ENCODE measurements at regions not wholly inside any gene's neighbourhood (a gene's known extent, or its start where the extent isn't known, plus 50 kb on each side); places are given as distances from the start of the nearest gene placed in this dataset.

DNA sequence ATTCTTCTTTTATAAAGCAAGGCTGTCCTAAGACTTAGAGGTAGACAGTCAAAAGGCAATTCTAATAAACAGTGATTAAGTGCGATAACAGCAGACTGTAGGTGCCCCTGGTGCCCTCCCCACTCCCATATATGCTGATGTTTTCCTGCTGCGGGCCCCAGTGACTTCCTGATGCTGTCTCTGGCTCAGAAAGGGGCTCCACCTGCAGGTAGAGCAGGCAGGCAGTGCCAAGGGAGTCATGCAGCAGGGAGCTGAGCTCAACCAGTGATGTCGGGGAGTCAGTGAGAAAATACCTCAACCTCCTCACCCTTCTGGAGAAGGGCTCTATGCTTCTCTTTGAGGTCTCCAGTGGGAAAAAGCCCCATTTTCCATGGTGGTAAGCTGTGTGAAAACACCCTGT is 126.7 kb upstream of the SSTR4 start:
- TF ChIP-seq, protein P1, sequence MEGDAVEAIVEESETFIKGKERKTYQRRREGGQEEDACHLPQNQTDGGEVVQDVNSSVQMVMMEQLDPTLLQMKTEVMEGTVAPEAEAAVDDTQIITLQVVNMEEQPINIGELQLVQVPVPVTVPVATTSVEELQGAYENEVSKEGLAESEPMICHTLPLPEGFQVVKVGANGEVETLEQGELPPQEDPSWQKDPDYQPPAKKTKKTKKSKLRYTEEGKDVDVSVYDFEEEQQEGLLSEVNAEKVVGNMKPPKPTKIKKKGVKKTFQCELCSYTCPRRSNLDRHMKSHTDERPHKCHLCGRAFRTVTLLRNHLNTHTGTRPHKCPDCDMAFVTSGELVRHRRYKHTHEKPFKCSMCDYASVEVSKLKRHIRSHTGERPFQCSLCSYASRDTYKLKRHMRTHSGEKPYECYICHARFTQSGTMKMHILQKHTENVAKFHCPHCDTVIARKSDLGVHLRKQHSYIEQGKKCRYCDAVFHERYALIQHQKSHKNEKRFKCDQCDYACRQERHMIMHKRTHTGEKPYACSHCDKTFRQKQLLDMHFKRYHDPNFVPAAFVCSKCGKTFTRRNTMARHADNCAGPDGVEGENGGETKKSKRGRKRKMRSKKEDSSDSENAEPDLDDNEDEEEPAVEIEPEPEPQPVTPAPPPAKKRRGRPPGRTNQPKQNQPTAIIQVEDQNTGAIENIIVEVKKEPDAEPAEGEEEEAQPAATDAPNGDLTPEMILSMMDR (IDR thresholded peaks at IDR 0.05; ENCODE audit: insufficient read depth, low read length, poor library complexity, severe bottlenecking): no peak
- no peak for TF ChIP-seq EZH2phosphoT487 (conservative IDR thresholded peaks at IDR 0.05; ENCODE audit: low read length)

Data from SU-DHL-6 (cell line).